ENCODE measurements at regions not wholly inside any gene's neighbourhood (a gene's known extent, or its start where the extent isn't known, plus 50 kb on each side); places are given as distances from the start of the nearest gene placed in this dataset.

- TF ChIP-seq, protein P1, sequence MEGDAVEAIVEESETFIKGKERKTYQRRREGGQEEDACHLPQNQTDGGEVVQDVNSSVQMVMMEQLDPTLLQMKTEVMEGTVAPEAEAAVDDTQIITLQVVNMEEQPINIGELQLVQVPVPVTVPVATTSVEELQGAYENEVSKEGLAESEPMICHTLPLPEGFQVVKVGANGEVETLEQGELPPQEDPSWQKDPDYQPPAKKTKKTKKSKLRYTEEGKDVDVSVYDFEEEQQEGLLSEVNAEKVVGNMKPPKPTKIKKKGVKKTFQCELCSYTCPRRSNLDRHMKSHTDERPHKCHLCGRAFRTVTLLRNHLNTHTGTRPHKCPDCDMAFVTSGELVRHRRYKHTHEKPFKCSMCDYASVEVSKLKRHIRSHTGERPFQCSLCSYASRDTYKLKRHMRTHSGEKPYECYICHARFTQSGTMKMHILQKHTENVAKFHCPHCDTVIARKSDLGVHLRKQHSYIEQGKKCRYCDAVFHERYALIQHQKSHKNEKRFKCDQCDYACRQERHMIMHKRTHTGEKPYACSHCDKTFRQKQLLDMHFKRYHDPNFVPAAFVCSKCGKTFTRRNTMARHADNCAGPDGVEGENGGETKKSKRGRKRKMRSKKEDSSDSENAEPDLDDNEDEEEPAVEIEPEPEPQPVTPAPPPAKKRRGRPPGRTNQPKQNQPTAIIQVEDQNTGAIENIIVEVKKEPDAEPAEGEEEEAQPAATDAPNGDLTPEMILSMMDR (IDR thresholded peaks at IDR 0.05) = no peak
- no peak for FAIRE-seq
- 71 to 76% methylated on average over 2 of the region's 2 CpGs for WGBS, 2 donors
- Histone ChIP-seq H3K4me3 (no peak overlapping the region), H3K27me3 (no peaks in the 10 kb centered on the region), H3K27ac (no peak overlapping the region), H3K36me3 (no peaks in the 10 kb centered on the region), H3K9me3 (no peaks in the 10 kb centered on the region), H3K4me1 (no peaks in the 10 kb centered on the region)
- ATAC-seq = no peak
- no peak for DNase-seq
- intact Hi-C loops (cut with DNase I) = no loop called here
These were observed 176.5 kb upstream of the SOX11 start for GRCh38 chr2:5515693-5516092.

DNA sequence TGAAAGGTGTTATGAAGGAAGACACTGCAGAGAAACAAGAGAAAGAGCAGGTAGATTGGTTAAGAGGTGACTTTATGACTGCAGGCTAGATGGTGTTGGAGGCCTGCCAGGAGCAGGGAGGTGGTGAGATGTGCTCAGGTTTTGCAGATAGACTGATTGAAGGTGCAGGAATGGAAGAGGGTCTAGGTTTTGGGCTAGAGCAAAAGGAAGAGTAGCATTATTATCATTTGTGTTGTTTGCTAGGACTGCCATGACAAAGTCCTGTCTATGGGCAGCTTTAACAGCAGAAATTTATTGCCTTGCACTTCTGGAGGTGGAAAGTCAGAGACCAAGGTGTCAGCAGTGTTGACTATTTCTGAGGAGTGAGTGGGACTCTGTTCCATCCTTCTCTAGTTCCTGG, 172.9 kb upstream of the SOX11 start:
- no peak overlapping the region for H3K4me3 ChIP-seq
- H3K9me3 ChIP-seq = no peaks in the 10 kb centered on the region
- no peak for DNase-seq
- no peaks in the 10 kb centered on the region for H3K36me3 ChIP-seq
- intact Hi-C loops (cut with DNase I) = no loop called here
- no peak for FAIRE-seq
- no peaks in the 10 kb centered on the region for H3K27me3 ChIP-seq
- no peaks in the 10 kb centered on the region for H3K4me1 ChIP-seq
- TF ChIP-seq, protein P1 (IDR thresholded peaks at IDR 0.05) = no peak
- ATAC-seq = no peak
- no peak overlapping the region for H3K27ac ChIP-seq

GRCh38 chr2:5520463-5520972, 171.7 kb upstream of the SOX11 start:
- DNase-seq (no peak), FAIRE-seq (no peak), ATAC-seq (no peak)
- intact Hi-C loops (cut with DNase I) = no loop called here
- no peaks in the 10 kb centered on the region for H3K36me3 ChIP-seq
- 42 to 50% methylated on average over 7 of the region's 7 CpGs for WGBS, 2 donors
- H3K4me3 ChIP-seq = no peak overlapping the region
- no peaks in the 10 kb centered on the region for H3K27me3 ChIP-seq
- H3K9me3 ChIP-seq = no peaks in the 10 kb centered on the region
- TF ChIP-seq, protein P1 (IDR thresholded peaks at IDR 0.05) = no peak
- H3K27ac ChIP-seq = no peak overlapping the region
- no peaks in the 10 kb centered on the region for H3K4me1 ChIP-seq

DNA sequence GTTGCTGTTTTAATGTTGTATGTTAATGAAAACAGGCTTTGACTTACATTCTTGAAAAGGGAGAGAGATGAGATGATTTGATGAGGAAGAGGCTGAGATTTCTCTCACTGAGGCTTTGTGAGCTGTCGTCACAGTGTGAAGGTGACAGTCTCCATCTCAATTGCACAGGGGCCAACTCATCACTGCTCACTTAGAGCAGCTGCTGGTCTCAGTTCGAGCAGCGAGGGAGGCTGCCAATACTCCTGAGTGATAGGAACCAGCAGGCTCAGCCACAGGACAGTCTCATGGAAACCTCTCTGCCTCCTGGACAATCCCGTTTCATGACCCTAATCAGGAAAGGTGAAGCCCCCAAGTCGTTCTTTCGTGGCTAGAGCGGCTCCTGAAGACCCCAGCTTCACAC, 170.7 kb upstream of the SOX11 start:
- H3K4me1 ChIP-seq = no peaks in the 10 kb centered on the region
- H3K27me3 ChIP-seq = no peaks in the 10 kb centered on the region
- DNase-seq (no peak), ATAC-seq (no peak), FAIRE-seq (no peak)
- H3K9me3 ChIP-seq = no peaks in the 10 kb centered on the region
- no peak overlapping the region for H3K27ac ChIP-seq
- WGBS, 2 donors = 55 to 66% methylated on average over 7 of the region's 7 CpGs
- TF ChIP-seq, protein P1 (IDR thresholded peaks at IDR 0.05) = no peak
- H3K4me3 ChIP-seq = no peak overlapping the region
- intact Hi-C loops (cut with DNase I) = no loop called here
- H3K36me3 ChIP-seq = no peaks in the 10 kb centered on the region

GRCh38 chr2:5524551-5524950, 167.6 kb upstream of the SOX11 start:
- Histone ChIP-seq H3K27me3 (no peaks in the 10 kb centered on the region), H3K9me3 (no peaks in the 10 kb centered on the region), H3K4me1 (no peaks in the 10 kb centered on the region), H3K27ac (no peak overlapping the region), H3K36me3 (no peaks in the 10 kb centered on the region), H3K4me3 (no peak overlapping the region)
- no peak for FAIRE-seq
- DNase-seq = no peak
- TF ChIP-seq, protein P1 (IDR thresholded peaks at IDR 0.05) = no peak
- intact Hi-C loops (cut with DNase I) = no loop called here
- WGBS, 2 donors = 81 to 86% methylated on average over 1 of the region's 1 CpG
- no peak for ATAC-seq

Data from pancreas (tissue), 10 donors.